Middle frontal gyrus (tissue), 1 donor: ENCODE measurements at regions not wholly inside any gene's neighbourhood (a gene's known extent, or its start where the extent isn't known, plus 50 kb on each side); places are given as distances from the start of the nearest gene placed in this dataset.
A peak's percentile ranks its signal among the peaks of the same experiment; 100 is the strongest.

Experiments
- DNase-seq: peaks from one replicate; pipeline ENCODE4 v3.0.0-alpha.2; 2015; ENCODE audit warnings: low spot score; ENCODE audit errors: extremely low spot score

DNA sequence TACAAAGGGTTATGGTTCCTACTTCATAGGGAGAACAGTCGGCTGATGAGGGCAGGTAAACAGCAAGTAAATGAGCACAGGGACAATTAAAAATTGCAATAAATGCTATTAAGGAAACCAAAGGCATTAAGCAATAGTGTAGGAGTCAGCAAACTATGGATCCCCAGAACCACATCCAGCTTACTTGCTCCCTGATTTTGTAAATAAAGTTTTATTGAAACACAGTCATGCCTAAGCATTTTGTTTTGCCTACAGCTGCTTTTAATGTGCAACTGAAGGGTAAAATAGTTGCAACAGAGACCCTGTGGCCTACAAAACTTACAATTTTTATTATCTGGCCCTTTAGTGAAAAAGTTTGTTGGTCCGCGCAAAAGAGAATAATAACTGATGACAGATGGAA is 351.2 kb upstream of the NR2F2 start:
- DNase-seq, result no peak

DNA sequence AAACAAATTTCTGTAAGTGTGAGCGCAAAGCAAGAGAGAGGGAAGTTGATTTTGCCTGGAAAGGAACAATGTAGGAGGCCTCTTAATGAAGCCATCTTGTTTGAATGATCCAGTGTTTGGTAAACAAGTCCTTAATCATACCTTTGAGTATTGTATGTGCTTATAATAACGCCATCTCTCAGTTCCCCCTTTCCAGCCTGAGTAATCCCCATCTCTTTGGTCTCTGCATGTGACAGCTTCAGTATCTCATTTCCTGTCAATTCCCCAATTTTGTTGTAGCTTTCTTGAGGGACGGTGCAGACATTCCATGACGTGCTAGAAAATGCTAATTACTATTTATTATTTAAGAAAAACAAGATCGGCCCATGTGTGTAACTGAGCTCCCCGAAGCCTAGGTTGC is 349.3 kb upstream of the NR2F2 start:
- no peak for DNase-seq

DNA sequence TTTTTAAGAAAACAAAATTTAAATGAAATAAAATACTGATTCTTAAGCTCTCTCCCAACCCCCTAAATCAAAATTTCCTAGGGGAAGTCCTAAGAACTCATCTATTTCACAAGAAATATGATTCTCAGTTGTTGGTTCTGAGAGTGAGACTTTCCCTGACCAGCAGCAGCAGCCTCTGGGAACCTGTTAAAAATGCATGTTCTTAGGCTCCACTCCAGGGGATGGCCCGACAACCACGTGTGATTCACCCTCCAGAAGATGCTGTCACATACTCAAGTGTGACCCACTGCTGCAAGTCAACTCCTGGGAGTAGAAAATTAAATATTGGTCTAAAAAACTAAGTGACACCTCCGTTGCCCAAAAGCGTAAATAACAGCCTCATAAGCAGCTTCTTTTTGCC is 343.2 kb upstream of the NR2F2 start:
- DNase-seq, result no peak

DNA sequence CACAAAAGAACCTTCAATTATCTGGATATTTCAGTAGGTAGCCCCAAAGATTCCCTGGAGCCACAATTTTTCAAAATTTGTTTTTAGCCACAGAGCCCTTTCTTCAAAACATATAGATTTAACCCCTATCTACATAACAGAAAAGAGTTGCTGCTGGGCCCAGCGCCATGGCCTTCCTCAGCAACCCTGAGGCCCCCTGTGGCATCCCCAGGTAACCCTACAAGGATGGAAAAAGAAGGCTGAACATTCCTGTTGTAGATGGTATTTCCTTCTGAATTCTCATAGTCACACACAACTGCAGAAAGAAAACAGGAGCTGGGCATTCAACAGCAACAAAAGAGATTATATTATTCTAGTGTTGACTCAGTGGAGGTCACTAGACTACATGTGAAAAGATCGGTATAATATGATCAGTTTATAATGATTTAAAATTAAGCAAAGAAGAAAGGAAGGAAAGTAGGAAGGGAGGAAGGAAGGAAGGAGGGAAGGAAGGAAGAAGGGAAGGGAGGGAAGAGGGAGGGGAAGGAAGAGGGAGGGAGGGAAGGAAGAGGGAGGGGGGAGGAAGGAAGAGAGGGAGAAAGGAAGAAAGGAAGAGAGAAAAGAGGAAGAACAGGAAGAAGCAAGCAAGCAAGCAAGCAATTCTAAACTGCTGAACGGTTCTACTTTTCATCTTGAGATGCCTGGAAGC is 342.5 kb upstream of the NR2F2 start:
- DNase-seq, result no peak

DNA sequence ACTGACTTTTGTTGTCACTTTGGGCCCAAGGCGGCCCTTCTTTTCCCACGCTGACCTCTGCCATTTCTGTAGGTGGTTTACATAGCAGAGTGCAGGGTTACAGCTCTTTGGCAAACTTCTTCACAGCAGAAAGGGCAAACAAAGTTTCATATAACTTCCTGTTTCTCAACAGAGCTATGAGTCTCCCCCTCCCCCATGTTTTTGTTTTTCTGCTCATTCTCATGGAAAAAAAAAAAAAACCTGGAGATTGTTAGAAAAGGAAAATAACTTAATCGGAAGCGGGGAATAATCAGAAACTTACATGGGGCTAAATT is 342.0 kb upstream of the NR2F2 start:
- no peak for DNase-seq

DNA sequence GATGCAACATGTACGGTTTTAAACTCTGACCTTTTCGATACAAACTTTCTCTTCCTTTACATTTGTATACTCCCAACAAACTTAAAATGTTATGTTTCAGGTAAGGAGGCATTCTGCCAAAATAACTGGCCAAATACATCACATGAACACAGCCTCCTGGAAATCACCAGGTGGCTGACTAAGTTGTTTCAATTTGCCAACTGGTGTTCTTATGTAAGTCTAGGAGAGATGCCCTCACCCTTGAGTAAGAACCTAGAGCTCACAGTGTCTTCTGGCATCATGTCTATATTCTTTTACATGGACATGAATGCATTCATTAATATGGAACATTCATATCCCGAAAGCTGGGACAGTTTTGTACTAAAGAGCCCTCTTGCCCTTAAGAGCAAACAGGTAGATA is 341.1 kb upstream of the NR2F2 start:
- no peak for DNase-seq

DNA sequence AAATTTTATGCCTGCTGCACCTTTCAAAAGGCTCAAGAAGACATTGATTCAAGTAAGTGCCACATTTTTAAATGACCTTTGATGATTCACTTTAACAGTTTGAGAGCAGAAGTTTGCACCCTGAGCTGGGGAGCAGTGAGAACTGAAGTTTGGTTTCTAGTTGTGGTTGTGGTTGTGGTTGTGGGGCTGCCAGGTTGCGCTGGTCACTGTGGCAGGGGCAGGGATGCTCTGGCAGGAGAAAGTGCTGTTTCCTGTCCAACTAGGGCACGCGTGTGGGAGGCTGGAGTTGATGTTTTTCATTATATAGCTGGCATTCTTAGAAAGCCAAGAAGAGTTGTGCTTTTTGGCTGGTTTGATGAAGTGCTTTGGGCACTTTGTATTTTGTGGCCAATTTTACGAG is 339.7 kb upstream of the NR2F2 start:
- no peak for DNase-seq

DNA sequence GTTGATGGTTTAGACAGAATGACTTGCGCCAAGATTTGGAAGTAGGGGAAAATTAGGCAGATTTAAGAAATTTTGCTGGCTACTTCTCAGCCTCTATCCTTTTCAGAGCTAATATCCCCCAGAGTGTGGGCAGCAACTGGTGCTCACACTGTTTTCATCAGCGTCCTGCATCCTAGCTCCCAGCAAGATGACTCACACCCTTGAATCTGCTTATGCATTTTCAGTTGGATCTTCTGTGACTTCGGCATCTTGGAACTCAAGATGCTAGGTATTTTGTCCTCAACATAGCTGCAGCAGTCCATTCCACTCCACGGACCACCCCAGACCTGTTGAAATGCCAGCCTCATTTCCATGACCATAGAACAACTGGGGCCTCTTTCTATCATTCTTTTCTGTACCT is 336.1 kb upstream of the NR2F2 start:
- DNase-seq, result peak; percentile 24

DNA sequence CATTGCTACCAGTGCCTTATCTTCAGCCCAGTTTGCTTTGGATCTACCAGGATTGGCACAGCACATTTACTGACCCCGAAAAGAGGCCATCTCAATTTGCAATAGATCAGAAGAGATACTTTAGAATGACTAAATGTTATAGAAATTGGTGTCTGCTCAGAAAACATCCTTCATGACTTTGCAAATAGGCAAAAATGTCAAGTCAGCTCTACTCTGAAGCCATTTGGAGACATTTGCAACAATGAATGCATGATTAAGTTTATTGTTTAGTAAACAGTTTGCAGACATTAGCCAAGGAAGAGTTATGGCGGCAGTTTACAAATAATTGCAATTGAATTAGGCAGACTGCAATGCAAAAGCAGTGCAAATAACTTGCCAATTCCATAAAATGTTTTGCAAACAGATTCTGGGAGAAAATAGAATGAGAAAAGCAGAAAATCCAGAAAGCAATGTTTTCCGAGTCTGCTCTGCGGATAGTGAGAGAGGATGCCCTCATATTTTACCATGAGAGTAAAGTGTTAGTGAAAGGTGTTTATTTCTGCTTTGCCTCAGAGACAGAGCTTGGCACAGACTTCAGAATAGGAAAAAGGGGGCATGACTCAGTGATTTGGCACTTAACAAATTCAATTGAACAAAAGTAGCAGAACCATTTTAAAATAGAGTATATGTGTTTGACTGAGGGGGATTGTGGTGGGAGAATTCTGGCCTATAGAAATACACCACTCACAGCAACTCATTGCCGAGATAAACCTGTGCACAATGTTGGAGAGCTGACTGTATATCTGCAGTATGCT is 334.9 kb upstream of the NR2F2 start:
- no peak for DNase-seq

DNA sequence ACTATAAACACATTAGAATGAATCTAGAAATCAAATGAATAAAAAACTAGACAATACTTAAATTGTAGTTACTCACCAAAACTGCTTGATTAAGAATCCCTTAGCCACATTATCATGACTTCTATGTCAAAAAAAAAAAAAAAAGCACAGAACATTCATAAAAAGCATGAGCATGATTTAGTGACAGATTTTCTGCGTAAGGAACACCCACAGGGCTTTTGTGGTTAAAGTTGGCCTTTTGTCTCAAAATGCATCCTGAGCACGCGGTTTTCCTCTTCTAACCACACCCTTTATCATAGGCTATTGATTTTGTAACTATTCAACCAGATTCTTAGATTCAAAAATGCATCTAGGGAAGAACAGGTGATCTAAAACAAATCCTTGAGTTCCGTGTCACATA is 334.0 kb upstream of the NR2F2 start:
- no peak for DNase-seq

DNA sequence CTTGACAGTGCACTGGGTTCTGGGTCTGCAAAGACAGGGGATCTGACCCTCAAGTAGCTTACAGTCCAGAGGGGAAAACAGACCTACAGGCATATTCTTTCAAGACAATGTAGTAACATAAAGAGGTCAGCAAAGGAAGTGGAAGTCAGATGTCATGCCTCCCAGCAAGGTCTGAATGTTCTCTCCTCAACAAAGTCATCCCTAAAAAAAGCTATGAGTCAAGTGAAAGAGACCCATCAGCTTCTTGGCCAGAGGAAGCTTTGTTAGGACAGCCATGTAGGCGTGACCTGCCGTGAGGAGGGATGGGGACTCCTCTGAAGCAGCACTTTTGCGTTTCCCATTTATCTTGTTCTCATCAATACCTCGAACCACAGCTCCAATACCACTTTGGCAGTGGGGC is 331.6 kb upstream of the NR2F2 start:
- DNase-seq, result no peak

DNA sequence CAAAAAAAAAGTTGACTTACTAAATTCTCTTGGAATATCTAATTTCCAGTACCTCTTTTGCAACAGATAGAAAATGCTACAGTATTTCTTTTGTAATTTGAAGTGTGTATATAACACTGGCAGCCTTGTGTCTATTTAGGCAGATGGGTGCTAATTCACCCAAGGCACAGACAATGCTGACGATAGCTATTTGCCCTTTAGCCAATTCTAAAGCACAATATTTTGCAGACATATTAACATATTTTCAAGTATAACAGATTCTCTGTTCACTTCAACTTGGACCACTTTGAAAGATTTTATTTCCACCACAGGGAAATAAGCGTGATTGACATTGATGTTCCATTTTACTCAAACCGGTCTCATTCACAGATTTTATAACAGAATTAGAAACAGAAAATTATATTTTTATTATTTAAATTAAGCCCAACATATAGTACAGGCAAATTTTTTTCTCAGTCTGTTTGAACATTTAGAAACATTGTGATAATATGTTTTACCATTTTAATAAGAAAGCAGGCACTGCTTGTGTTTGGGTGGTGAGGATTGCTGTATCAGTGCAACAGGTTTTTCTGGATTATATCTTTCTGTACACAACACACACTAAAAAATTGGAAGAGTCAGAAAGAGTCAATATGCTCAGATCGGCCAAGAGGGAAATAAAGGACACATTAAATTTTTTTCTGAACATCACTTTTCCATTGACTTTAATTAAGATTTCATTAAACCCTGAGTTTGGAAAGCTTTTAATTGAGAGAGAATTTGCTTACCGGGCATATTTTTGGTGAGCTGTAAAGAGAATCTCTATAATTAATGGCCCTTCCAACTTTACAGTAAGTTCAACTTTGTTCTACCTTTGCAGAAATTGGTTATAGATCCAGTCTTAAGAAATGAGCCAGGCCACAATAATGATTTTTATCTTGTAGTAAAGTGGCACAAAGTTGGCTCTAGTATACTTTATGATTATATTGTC is 327.3 kb upstream of the NR2F2 start:
- no peak for DNase-seq

DNA sequence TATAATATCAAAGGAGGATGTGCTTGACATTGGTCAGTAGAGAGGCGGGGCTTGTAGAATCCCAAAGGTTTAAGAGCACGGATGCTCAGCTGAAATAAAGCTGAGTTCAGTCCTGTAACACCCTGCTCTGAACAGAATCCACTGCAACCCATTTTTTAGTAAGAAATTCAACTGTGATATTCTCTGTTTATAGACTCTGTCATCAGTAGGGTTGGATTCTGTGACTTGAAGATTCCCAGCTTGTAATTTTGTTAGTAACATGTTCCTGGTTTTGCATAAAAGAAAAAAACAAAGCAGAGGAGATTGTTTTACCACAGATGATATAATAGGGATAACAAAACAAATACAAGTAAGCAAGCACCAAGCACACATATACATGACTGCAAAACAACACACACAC is 324.6 kb upstream of the NR2F2 start:
- no peak for DNase-seq

DNA sequence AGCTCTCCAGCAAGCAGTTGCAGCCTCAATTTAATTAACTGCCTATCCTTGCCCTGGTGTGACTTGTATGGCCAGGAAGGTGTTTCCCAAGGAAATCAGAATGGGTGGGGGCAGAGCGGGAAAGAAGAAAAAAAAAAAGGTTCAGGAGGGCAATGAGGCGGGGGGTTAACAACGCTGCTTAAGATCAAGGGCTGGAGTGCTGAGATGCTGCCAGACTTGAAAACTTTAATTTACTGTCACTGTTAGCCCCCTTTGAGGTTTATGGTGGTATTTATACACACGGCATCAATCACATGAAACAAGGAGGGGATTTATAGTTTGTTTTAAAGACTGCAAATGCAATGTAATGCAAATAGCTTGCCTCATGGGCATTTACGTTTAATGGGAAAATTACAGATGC is 319.4 kb upstream of the NR2F2 start:
- DNase-seq, result no peak

DNA sequence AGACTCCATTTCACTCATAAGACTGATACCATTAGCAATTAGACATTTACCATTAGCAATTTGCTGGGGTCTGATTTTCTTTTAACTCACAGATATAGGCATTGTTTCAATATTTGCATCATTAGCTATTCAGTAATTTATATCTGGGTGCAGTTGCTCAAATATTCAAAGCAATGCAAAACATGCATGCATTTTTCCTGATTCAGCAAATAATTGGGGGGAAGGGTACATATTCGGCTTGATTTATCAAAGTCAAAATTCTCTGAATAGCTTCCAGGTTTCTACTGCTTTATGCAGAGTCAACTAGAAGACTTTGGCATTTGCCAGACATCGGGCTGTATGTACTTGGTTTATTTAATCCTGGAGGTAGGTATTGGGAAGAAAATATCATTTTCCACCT is 315.6 kb upstream of the NR2F2 start:
- DNase-seq, result no peak

DNA sequence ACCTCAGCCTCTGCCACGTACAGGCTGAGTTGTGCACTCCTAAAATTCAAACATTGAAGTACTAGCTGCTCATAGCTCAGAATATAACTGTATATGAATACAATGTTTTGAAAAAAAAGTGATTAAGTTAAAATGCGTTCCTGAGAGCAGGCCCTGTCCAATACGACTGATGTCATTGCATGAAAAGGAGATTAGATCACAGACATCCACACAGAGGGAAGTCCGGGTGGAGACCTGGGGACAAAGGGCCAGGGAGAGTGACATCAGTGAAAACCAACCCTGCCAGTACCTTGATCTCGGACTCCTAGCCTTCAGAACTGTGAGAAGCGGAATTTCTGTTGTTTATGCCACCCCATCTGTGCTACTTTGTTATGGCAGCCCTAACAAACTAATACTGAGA is 311.4 kb upstream of the NR2F2 start:
- no peak for DNase-seq

DNA sequence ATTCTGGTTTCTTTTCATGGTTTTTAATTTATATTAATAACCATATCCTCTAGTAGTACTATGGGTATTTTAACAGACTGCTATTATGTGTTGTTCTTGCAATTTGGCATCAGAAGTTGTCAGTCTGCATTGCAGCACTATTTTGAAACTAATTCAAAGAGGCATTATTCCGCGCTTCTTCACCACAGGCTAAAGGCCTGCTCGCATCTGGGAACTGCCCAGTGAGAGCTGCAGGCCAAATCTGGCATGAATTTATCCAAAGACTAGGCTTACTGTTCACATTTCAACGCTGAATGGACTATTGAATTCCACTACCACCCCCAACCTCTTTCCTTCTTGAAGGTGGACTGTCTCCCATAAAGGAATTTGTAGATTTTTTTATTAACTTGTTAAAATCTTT is 310.4 kb upstream of the NR2F2 start:
- no peak for DNase-seq

DNA sequence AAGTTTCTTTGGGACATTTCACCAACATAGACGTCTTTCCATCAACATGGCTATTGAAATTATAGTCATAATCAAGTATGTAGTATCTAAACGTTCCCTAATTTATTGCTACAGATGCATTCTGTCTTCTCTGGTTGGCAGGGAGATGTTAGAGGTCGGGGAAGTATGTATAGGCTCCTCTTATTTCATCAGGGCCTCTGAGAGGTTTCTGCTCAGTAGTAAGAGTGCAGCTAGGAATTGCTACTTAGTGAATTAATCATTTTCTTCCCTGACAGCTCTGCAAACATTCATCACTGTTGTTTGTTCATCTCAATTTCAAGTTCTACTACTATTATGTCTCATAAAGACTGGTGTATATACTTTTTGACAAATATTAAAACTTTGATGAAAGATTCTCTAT is 309.7 kb upstream of the NR2F2 start:
- DNase-seq, result no peak

DNA sequence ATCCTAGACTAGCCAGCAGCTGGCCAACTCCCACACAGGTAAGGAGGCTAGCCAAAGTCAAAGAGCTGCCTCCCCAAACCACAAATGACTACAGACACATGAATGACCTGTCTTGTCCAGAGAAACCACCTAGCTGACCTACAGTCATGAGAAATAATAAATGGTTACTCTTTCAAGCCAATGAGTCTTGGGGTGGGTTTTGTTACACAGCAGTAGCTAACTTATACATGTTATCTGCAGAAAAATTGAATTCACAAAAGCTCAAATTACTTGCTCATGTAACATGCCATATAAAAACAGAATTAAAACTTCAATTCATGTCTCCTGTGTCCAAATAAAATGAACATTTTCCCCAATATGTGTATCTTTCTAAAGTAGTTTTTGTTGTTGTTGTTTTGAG is 307.4 kb upstream of the NR2F2 start:
- no peak for DNase-seq

DNA sequence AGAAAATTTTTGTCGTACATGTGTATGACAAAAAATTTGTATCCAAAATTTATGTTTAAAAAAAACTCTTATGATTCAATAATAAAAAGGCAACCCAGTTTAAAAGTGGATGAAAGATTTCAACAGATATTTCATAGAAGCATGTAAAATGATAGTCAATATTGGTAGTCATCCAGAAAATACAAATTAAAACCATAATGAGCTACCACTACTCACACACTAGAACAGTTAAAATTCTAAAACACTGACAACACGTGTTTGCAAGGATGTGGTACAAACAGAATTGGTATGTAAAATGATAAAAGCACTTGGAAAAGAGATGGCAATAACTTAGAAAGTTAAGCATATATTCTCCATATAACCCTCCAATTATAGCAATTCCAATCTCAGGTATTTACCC is 303.0 kb upstream of the NR2F2 start:
- DNase-seq, result no peak

DNA sequence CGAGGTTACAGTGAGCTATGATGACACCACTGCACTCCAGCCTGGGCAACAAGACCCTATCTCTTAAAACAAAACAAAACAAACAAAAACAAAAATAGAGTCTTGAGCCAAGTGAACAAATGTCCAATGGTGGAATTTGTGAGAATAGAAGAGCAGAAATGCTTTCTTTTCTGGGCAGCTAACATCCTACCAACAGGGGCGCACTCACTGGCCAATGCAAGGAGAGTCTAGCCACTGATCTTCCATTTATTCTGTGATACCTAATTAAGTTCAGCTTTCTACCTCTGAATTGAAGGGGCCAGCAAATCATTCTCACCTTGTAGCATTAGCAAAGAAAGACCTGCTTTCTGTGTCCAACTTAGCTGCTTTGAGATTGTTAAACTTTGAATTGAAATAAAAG is 301.9 kb upstream of the NR2F2 start:
- DNase-seq, result no peak

DNA sequence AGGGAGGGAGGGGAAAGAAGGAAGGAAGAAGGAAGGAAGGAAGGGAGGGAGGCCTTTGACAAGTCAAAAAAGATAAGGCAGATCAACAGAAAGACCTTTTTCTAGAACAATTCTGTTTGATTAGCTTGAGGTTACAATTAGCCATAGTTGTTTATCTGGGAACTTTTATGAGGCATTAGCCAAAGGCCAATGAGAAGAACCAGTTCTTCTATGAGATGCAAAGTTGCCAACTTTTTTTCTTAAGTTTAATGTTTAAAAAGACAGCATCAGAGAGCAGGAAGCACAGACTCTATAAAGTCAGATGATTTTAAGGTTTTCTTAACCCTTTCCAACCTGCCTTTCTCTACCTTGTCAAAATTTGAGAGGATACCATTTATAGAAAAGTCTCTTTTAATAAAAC is 301.3 kb upstream of the NR2F2 start:
- no peak for DNase-seq
